ENCODE measurements at regions not wholly inside any gene's neighbourhood (a gene's known extent, or its start where the extent isn't known, plus 50 kb on each side); places are given as distances from the start of the nearest gene placed in this dataset.

DNA sequence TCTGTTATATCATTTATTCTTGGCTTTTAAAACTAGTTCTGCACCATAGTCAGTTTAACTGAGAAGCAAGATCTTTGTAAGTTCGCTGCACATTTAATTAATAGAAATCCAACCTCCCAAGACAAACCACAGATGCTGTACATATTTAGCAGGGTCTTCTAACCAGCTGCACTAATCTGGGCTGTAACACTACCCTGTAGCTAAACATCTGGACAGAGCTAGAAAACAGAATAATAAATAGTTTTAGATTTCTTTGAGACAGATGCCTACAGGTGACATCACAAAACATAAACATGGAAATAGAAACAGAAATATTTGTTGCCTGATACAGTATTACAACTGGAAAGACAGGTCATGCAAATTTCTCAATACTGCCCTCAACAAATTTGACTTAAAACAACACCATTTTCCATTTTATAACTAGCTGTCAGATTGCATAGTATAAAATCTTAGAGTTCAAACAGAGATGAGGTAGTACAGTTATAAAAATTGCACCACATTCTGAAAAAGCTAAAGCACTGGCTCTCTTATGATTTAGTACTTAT is 315.1 kb downstream of the NR4A2 start:
- H3K4me3 ChIP-seq (ENCODE audit: low read depth, low read length): no peak overlapping the region
- DNase-seq (no peak), ATAC-seq (ENCODE audit: low read depth in 2 of 2) (no peak)
- Mint-ChIP-seq H3K4me1 (no peaks in the 10 kb centered on the region), H3K27me3 (no peaks in the 10 kb centered on the region), H3K27ac (no peak overlapping the region), H3K36me3 (no peaks in the 10 kb centered on the region), H3K9me3 (peaks cover 0 to 2% (median 0%) of the 10 kb centered on the region in 7 donors), H3K4me3 (no peak overlapping the region)
- no peaks in the 10 kb centered on the region for H3K9me3 ChIP-seq (ENCODE audit: control insufficient read depth in 2 of 2, low read length in 2 of 2)
- H3K4me1 ChIP-seq (ENCODE audit: control insufficient read depth, insufficient read depth, low read length, poor library complexity, severe bottlenecking): no peaks in the 10 kb centered on the region
- H3K27me3 ChIP-seq (ENCODE audit: control insufficient read depth, insufficient read depth, low read length): no peaks in the 10 kb centered on the region
- H3K27ac ChIP-seq (ENCODE audit: insufficient read depth, low read length, poor library complexity, severe bottlenecking): no peak overlapping the region
- H3K36me3 ChIP-seq (ENCODE audit: control insufficient read depth, insufficient read depth, low read length): no peaks in the 10 kb centered on the region

DNA sequence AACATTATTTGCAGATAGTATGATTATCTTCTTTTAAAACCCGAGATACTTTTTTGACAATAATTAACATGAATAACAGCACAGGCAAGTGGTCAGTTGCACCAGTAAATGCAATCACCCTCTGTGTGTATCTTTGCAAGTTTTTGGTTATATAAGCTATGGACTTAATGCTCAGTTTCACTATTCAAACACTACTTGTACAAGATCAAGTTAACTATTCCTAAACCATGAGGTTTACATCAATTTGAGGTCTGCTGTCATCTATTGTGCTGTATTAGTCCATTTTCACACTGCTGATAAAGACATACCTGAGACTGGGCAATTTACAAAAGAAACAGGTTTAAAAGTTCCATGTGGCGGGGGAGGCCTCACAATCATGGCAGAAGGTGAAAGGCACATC is 323.2 kb downstream of the NR4A2 start:
- Histone ChIP-seq H3K27me3 (ENCODE audit: control insufficient read depth, insufficient read depth, low read length) (no peaks in the 10 kb centered on the region), H3K4me1 (ENCODE audit: control insufficient read depth, insufficient read depth, low read length, poor library complexity, severe bottlenecking) (no peaks in the 10 kb centered on the region), H3K4me3 (ENCODE audit: low read depth, low read length) (no peak overlapping the region), H3K9me3 (ENCODE audit: control insufficient read depth in 2 of 2, low read length in 2 of 2) (no peaks in the 10 kb centered on the region), H3K27ac (ENCODE audit: insufficient read depth, low read length, poor library complexity, severe bottlenecking) (no peak overlapping the region), H3K36me3 (ENCODE audit: control insufficient read depth, insufficient read depth, low read length) (no peaks in the 10 kb centered on the region)
- DNase-seq: no peak
- Mint-ChIP-seq H3K27ac (no peak overlapping the region), H3K9me3 (peaks cover 0 to 9% (median 1%) of the 10 kb centered on the region in 7 donors), H3K4me3 (no peak overlapping the region), H3K36me3 (no peaks in the 10 kb centered on the region), H3K27me3 (no peaks in the 10 kb centered on the region), H3K4me1 (no peaks in the 10 kb centered on the region)
- ATAC-seq (ENCODE audit: low read depth in 2 of 2): no peak

DNA sequence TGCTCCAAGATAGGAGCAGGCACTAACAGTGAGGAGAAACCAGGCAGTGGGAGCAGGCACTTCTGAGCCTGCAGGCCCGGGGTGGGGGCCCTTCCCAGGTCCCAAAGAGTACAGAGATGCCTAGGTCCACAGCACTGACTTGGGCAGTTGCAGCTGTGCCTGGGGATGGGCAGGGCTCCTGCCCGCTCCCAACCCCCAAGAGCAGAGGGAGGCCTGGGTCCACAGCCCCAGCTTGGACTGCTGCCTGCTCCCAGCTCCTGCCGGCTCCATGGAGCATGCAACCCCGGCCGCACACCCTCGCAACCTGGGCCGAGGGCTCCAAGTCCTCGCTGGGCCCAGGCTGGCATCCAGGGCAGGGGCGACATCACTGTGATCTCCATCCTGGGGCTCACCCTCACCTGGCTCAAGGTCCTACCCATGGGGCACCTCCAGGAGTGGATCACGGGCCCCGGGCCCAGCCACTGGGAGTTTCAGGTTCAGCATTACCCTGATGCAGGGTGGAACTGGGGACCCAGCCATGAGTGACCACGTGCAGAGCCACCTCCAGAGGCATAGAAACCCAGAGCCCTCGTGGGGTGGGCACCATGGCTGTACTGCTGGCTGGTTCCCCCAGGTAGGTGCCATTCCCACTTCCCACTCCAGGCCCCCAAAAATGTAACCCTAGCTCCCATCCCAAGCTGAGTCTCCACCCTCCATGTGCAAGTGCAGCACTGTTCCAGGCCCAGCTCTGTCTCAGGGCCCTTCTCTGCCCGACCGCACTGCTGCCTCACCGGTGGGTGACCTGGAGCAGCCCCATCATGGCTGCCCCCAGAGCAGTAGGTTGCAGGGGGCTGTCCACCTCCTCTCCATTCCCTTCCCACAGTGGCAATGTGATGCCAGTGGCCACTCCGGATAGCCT is 325.6 kb downstream of the NR4A2 start:
- Histone ChIP-seq H3K9me3 (ENCODE audit: control insufficient read depth in 2 of 2, low read length in 2 of 2) (no peaks in the 10 kb centered on the region), H3K4me1 (ENCODE audit: control insufficient read depth, insufficient read depth, low read length, poor library complexity, severe bottlenecking) (no peaks in the 10 kb centered on the region), H3K27me3 (ENCODE audit: control insufficient read depth, insufficient read depth, low read length) (no peaks in the 10 kb centered on the region), H3K36me3 (ENCODE audit: control insufficient read depth, insufficient read depth, low read length) (no peaks in the 10 kb centered on the region), H3K27ac (ENCODE audit: insufficient read depth, low read length, poor library complexity, severe bottlenecking) (no peak overlapping the region), H3K4me3 (ENCODE audit: low read depth, low read length) (no peak overlapping the region)
- H3K9me3 Mint-ChIP-seq: peaks cover 0 to 9% (median 0%) of the 10 kb centered on the region in 7 donors
- H3K4me1 Mint-ChIP-seq: no peaks in the 10 kb centered on the region
- no peak overlapping the region for H3K4me3 Mint-ChIP-seq
- DNase-seq: no peak
- no peak for ATAC-seq (ENCODE audit: low read depth in 2 of 2)
- no peaks in the 10 kb centered on the region for H3K36me3 Mint-ChIP-seq
- no peak overlapping the region for H3K27ac Mint-ChIP-seq
- no peaks in the 10 kb centered on the region for H3K27me3 Mint-ChIP-seq

DNA sequence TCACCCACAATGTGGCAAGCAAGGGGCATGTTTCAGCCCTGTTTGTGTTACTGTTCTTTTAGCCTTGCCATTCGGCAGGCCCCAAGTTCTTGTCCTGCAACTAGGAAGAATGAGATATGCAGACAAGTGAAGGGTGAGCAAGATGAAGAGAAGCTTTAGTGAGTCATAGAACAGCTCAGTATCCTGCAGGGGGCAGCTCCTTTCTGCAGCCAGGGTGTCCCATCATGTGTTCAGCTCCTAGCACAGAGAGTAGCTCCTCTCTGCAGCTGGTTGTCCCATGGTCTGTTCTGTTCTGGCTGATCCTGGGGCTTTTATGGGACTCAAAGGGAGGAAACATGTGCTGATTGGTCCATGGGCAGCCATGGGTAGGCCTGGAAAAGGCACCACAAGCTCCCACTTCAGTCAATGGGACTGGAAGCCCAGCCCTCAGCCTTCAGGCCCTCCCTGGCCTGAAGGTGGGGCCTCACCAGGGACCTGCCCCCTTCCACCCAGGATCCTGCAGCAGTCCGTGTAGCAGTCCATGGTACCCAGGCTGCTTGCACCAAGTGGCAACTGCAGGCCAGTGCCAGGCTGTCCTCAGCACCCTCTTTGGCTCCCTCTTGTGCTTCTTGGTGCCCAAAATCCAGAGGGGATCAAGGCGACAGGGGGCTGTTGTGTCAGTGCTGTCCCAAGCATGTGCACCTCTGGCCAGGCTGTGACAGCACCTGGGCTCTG is 326.4 kb downstream of the NR4A2 start:
- DNase-seq (no peak), ATAC-seq (ENCODE audit: low read depth in 2 of 2) (no peak)
- H3K27me3 ChIP-seq (ENCODE audit: control insufficient read depth, insufficient read depth, low read length): no peaks in the 10 kb centered on the region

DNA sequence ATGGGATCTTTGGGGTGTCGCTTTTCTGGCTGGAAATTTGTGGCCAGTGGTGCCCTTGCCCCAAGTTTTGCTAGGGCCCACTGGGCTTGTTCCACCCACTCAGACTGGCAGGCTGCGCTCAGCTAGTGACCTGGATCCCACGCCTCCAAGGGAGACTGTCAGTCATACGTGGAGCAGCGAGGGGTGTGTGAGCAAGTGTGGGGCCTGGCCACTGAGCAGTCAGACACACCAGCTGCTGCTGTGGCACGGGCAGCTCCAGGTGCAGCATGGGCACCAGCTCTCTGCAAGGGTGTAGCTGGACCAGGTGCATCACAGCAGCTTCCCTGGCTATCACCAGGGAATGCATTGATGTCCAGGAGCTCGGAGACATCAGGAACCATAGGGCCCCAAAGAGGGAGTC is 327.0 kb downstream of the NR4A2 start:
- no peak overlapping the region for H3K27ac Mint-ChIP-seq
- no peaks in the 10 kb centered on the region for H3K36me3 Mint-ChIP-seq
- Histone ChIP-seq H3K4me3 (ENCODE audit: low read depth, low read length) (no peak overlapping the region), H3K36me3 (ENCODE audit: control insufficient read depth, insufficient read depth, low read length) (no peaks in the 10 kb centered on the region), H3K4me1 (ENCODE audit: control insufficient read depth, insufficient read depth, low read length, poor library complexity, severe bottlenecking) (no peaks in the 10 kb centered on the region), H3K27ac (ENCODE audit: insufficient read depth, low read length, poor library complexity, severe bottlenecking) (no peak overlapping the region), H3K27me3 (ENCODE audit: control insufficient read depth, insufficient read depth, low read length) (no peaks in the 10 kb centered on the region), H3K9me3 (ENCODE audit: control insufficient read depth in 2 of 2, low read length in 2 of 2) (no peaks in the 10 kb centered on the region)
- H3K27me3 Mint-ChIP-seq: no peaks in the 10 kb centered on the region
- ATAC-seq (ENCODE audit: low read depth in 2 of 2) (no peak), DNase-seq (no peak)
- H3K4me1 Mint-ChIP-seq: no peaks in the 10 kb centered on the region
- no peak overlapping the region for H3K4me3 Mint-ChIP-seq
- H3K9me3 Mint-ChIP-seq: peaks cover 0 to 5% (median 0%) of the 10 kb centered on the region in 7 donors

More for the DNA sequence above, 326.4 kb downstream of the NR4A2 start:
- no peaks in the 10 kb centered on the region for H3K36me3 ChIP-seq (ENCODE audit: control insufficient read depth, insufficient read depth, low read length)
- Mint-ChIP-seq H3K27me3 (no peaks in the 10 kb centered on the region), H3K9me3 (peaks cover 0 to 9% (median 0%) of the 10 kb centered on the region in 7 donors), H3K4me1 (no peaks in the 10 kb centered on the region), H3K4me3 (no peak overlapping the region), H3K27ac (no peak overlapping the region), H3K36me3 (no peaks in the 10 kb centered on the region)
- no peaks in the 10 kb centered on the region for H3K4me1 ChIP-seq (ENCODE audit: control insufficient read depth, insufficient read depth, low read length, poor library complexity, severe bottlenecking)
- no peaks in the 10 kb centered on the region for H3K9me3 ChIP-seq (ENCODE audit: control insufficient read depth in 2 of 2, low read length in 2 of 2)
- no peak overlapping the region for H3K27ac ChIP-seq (ENCODE audit: insufficient read depth, low read length, poor library complexity, severe bottlenecking)
- no peak overlapping the region for H3K4me3 ChIP-seq (ENCODE audit: low read depth, low read length)

DNA sequence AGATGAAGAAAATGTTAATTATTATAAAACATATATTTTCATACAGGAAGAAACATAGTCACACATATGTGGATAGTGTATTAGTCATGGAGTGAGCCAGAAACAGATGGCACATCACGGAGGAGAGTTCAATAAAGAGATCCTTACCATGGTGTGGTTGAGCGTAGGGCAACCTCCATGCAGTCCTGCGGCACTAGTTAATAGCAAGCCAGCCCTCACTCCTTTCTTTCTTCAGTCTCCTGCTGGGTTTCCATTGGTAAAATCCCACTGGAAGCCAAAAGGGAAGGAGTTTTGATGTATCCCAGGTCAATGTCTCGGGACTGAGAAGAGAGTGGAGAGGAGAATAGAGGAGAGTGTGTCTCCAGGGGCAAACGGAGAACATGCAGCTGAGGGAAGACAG is 328.1 kb downstream of the NR4A2 start:
- Histone ChIP-seq H3K4me3 (ENCODE audit: low read depth, low read length) (no peak overlapping the region), H3K36me3 (ENCODE audit: control insufficient read depth, insufficient read depth, low read length) (no peaks in the 10 kb centered on the region), H3K9me3 (ENCODE audit: control insufficient read depth in 2 of 2, low read length in 2 of 2) (no peaks in the 10 kb centered on the region), H3K27ac (ENCODE audit: insufficient read depth, low read length, poor library complexity, severe bottlenecking) (no peak overlapping the region), H3K4me1 (ENCODE audit: control insufficient read depth, insufficient read depth, low read length, poor library complexity, severe bottlenecking) (no peaks in the 10 kb centered on the region), H3K27me3 (ENCODE audit: control insufficient read depth, insufficient read depth, low read length) (no peaks in the 10 kb centered on the region)
- Mint-ChIP-seq H3K27me3 (no peaks in the 10 kb centered on the region), H3K27ac (no peak overlapping the region), H3K4me3 (no peak overlapping the region), H3K9me3 (peaks cover 0 to 2% (median 0%) of the 10 kb centered on the region in 7 donors), H3K36me3 (no peaks in the 10 kb centered on the region), H3K4me1 (no peaks in the 10 kb centered on the region)
- no peak for DNase-seq
- no peak for ATAC-seq (ENCODE audit: low read depth in 2 of 2)

DNA sequence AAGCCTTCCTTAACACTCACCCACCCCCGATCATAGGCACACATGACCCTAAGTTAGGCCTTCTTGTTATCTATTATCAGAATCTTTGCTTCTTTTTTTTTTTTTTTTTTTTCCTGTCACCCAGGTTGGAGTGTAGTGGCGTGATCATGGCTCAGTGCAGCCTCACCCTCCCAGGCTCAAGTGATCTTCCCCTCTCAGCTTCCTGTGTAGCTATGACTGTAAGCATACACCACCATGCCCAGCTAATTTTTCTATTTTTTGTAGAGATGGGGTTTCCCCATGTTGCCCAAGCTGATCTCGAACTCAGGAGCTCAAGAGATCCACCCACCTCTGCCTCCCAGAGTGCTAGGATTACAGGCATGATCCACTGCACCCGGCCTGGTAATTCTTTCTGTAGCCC is 328.7 kb downstream of the NR4A2 start:
- H3K27me3 ChIP-seq (ENCODE audit: control insufficient read depth, insufficient read depth, low read length): no peaks in the 10 kb centered on the region
- Mint-ChIP-seq H3K4me3 (no peak overlapping the region), H3K4me1 (no peaks in the 10 kb centered on the region), H3K9me3 (peaks cover 0 to 1% (median 0%) of the 10 kb centered on the region in 7 donors), H3K27me3 (no peaks in the 10 kb centered on the region), H3K27ac (no peak overlapping the region), H3K36me3 (no peaks in the 10 kb centered on the region)
- no peaks in the 10 kb centered on the region for H3K36me3 ChIP-seq (ENCODE audit: control insufficient read depth, insufficient read depth, low read length)
- H3K4me1 ChIP-seq (ENCODE audit: control insufficient read depth, insufficient read depth, low read length, poor library complexity, severe bottlenecking): no peaks in the 10 kb centered on the region
- no peaks in the 10 kb centered on the region for H3K9me3 ChIP-seq (ENCODE audit: control insufficient read depth in 2 of 2, low read length in 2 of 2)
- H3K4me3 ChIP-seq (ENCODE audit: low read depth, low read length): no peak overlapping the region
- DNase-seq: no peak
- H3K27ac ChIP-seq (ENCODE audit: insufficient read depth, low read length, poor library complexity, severe bottlenecking): no peak overlapping the region
- no peak for ATAC-seq (ENCODE audit: low read depth in 2 of 2)

Measured in CD4-positive, CD25-positive, alpha-beta regulatory T cell (primary cell).